ENCODE measurements at regions not wholly inside any gene's neighbourhood (a gene's known extent, or its start where the extent isn't known, plus 50 kb on each side); places are given as distances from the start of the nearest gene placed in this dataset.

GRCh38 chr2:198387677-198388076 is 583.3 kb downstream of the PLCL1 start:
- DNase-seq: no peak

GRCh38 chr2:198385856-198386255 is 581.5 kb downstream of the PLCL1 start:
- no peak for DNase-seq

DNA sequence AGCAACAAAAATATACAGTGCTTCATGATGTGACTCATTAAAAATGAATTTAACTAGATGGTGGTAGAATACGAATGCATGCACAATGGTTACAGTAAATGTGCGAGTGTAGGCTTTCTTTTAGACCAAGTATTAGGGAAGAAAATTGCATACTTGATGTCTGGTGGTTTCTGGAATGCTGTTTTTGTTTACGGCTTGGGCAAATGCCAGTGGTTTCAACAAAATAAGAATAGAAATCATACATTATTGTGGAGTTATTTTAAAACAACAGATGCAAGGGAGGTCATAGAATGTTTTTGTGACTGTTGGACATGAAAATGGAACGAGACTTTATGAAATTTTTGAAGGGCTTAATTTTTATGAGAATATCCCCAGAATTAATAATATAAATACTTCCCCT is 580.9 kb downstream of the PLCL1 start:
- DNase-seq: no peak

DNA sequence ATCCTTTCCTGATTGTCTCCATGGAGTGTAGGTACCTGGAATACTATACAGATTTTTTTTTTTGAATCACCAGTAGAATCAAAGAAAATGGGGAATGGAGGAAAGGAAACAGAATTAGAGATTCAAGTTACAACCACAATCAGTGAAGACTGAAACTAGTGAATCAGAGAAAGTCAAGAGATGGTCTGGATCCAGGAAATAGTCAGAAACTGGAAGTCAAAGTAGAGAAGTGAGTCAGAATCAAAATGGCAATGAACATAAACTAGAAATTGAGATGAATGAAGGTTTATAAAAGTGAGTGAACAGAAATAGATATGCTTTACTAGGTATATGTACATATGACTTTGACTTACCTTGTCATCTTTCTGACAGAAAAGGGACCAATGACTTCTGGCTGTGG is 579.0 kb downstream of the PLCL1 start:
- no peak for DNase-seq

- no peak for DNase-seq
These were observed 578.4 kb downstream of the PLCL1 start for GRCh38 chr2:198382811-198383210.

GRCh38 chr2:198376677-198377076 is 572.3 kb downstream of the PLCL1 start:
- DNase-seq: no peak

- DNase-seq: no peak
These were observed 570.7 kb downstream of the PLCL1 start for GRCh38 chr2:198375083-198375410.

GRCh38 chr2:198374375-198375082 is 570.1 kb downstream of the PLCL1 start:
- peak; percentile 71 for DNase-seq

GRCh38 chr2:198371921-198372543 is 567.6 kb downstream of the PLCL1 start:
- DNase-seq: no peak

- DNase-seq: no peak
These were observed 566.9 kb downstream of the PLCL1 start for GRCh38 chr2:198371329-198371728.

DNA sequence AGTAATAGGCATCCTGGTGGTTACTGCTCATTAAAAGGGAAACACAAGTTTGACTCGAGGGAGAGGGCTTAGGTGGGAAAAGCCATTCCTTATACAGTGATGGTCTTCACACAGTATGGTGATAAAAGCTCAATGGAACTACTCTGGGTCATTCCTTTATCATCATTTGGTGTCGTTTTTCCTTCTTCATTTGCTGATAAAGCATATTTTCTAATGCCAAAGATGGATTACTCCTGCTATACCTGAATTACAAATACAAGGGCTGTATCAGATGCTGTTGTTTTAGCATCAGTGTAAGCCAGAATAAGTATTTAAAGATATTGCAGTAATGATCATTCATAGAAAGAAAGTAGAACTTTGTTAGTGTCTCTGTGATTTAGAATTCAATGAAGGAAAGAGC is 563.7 kb downstream of the PLCL1 start:
- no peak for DNase-seq

DNA sequence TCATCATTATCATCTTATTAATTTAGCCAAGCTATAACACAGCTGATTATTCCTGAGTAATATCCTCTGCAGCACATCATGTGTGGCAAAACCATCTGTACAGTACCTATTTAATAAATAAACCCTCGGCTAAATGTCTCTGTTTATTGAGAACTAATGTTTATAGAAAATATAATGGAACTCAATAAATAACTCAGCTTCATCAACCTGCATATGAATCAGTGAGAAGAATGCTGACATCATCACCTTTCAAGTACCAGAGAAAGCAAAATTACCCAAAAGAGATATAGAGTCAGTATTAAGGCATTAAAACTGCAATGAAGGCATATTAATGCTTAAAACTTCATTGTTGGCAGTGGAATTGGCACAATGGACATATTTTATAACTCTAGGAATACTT is 558.3 kb downstream of the PLCL1 start:
- DNase-seq: no peak

- DNase-seq: no peak
These were observed 554.9 kb downstream of the PLCL1 start for GRCh38 chr2:198359308-198359707.

- no peak for DNase-seq
These were observed 551.8 kb downstream of the PLCL1 start for GRCh38 chr2:198356157-198356556.

- DNase-seq: no peak
These were observed 547.3 kb downstream of the PLCL1 start for GRCh38 chr2:198351647-198352046.

DNA sequence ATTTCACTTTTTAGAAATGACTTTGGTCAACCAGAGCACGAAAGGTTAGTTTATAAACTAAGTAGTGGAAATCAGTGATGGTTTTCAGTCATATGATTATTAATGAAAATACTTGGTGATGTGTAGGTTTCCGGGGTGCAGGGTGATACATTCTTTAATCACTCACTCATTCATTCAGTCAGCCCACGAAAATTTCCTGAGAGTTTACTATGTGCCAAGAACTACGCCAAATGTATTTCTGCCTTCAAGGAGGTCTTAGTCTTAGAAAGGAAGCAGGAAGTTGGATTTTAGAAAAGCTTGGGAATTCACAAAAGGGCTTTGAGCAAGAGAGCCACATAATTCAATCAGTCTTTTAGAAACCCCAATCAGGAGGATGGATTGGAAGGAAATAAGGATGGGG is 543.6 kb downstream of the PLCL1 start:
- no peak for DNase-seq

DNA sequence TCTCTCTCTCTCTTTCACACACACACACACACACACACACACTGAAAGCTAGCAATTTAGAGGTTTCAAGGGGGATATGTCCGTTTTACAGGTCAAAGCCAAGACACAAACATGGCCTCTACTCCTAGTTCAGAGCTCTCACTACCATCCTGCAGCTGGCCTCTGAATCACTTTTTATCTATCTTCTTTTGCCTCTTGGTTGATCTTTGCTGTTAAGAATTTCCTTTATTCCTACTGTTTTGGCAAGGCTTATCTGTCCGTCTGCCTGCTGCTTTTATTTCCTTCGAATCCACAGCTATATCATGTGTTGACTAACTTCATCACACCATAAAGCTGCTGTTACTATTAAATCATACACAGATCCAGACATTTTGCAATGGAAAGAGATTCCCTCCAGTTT is 543.0 kb downstream of the PLCL1 start:
- DNase-seq: no peak

- DNase-seq: no peak
These were observed 539.1 kb downstream of the PLCL1 start for GRCh38 chr2:198343471-198343870.

GRCh38 chr2:198340846-198341245 is 536.5 kb downstream of the PLCL1 start:
- no peak for DNase-seq

DNA sequence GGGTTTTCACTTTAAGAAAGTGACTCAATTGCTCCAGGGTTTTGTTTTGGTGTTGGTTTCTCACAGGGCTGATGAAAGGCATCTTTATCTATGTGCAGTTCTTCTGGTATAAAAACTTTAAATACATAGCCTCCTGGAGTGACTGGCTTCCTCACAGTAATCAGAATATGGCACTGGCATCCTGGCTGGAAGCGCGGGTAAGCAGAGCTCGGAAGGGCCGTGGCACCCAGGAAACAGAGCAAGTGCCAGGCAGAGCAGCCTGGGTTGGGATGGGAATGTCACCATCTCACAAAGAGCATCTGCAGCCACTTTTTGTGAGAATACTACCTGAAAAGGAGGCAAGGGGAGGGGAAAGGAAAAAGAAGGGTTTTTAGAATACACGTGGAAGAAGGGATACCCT is 534.7 kb downstream of the PLCL1 start:
- DNase-seq: no peak

- DNase-seq: no peak
These were observed 533.0 kb downstream of the PLCL1 start for GRCh38 chr2:198337368-198337767.

GRCh38 chr2:198328454-198328853 is 524.1 kb downstream of the PLCL1 start:
- DNase-seq: no peak

GRCh38 chr2:198327526-198327925 is 523.1 kb downstream of the PLCL1 start:
- DNase-seq: no peak

GRCh38 chr2:198326431-198326830 is 522.0 kb downstream of the PLCL1 start:
- no peak for DNase-seq

DNA sequence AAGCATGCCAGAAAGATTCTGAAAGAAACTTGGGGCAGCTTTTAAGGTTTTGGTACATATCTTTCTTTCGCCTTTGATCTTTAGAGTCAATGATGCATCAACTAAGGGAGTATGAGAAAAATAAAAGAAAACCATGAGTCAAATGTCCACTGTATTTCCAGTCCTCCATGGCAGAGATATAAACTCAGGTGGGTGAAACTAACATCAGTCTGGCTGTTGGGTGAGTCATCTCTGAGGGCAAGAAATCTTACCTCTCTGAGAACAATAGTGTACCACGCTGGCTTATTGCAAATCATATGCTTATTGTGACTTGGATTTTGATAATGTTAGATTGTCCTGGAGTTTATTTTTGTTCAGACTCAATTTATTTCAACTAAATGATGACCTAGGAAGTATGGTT is 521.0 kb downstream of the PLCL1 start:
- DNase-seq: no peak

All from islet precursor cell (in vitro differentiated cells).